Right kidney (tissue), 1 donor: ENCODE measurements at regions not wholly inside any gene's neighbourhood (a gene's known extent, or its start where the extent isn't known, plus 50 kb on each side); places are given as distances from the start of the nearest gene placed in this dataset.
"Not testable (repeated sequence)": the region's sequence is repeated elsewhere in the genome, so short reads cannot be mapped to it uniquely, and the experiment has no call there.

ENCODE experiments used
- DNase-seq: peaks from one replicate; pipeline ENCODE4 v3.0.0-alpha.2; 2016

- no peak for DNase-seq
Measured at GRCh38 chr3:18236726-18237125, 188.4 kb downstream of the SATB1 start.

GRCh38 chr3:18234717-18235335 lies 190.3 kb downstream of the SATB1 start:
- DNase-seq = no peak

GRCh38 chr3:18233987-18234716 lies 191.0 kb downstream of the SATB1 start:
- no peak for DNase-seq

DNA sequence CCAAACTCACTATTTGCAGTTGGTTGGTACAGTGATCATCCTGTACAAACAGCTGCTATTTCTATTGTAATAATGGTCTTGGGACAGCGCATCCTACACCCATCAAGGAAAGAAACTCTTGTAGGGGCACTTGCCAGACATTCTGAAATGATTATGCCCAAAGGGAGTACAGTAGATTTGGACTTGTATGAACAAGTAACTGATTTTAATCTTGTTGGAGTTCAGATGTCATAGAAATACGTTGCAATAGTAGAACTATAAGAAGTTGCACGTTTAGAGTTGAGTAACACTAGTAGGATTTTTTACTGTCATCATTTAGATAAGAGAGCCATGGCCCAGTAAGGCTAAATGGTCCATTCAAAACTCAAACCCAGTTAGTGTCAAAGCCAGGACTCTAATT lies 192.8 kb downstream of the SATB1 start:
- DNase-seq = no peak

GRCh38 chr3:18228060-18228459 lies 197.1 kb downstream of the SATB1 start:
- DNase-seq = no peak

DNA sequence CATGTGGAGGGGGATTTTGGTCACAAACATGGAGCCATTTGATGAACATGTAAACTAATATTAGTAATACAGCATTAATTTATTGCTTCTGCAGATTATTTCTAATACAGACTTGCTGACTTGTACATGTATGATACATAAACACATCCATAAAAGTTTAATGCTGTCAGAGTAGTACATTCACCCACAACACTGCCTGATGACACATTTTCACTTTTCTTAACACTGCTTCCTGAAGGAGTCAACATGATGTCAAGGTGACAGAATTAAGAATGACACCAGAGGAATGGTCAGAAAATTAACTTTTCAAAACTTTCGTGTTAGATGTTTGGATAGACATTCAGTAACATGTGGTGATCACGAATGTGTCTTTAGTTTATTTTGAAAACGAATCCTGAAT lies 199.4 kb downstream of the SATB1 start:
- DNase-seq = no peak

DNA sequence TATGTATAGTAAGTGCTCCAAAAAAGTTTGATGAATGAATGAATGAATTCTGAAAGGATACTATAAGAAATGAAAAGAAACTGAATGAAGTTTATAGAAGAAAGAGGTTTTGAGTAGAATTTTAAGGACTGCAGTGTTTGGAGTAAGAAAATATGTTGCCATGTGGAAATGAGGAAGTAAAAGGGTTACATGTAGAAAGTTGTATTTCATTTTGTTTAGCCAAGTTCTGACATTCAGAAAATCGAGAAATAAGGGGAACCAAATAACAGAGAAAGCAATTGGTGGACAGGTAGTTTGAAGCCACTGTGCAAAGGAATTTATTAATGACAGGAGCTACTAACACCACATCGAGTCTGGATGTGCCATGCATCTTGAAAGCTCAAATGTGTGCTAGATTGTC lies 200.7 kb downstream of the SATB1 start:
- no peak for DNase-seq

- no peak for DNase-seq
Measured at GRCh38 chr3:18223974-18224373, 201.2 kb downstream of the SATB1 start.

DNA sequence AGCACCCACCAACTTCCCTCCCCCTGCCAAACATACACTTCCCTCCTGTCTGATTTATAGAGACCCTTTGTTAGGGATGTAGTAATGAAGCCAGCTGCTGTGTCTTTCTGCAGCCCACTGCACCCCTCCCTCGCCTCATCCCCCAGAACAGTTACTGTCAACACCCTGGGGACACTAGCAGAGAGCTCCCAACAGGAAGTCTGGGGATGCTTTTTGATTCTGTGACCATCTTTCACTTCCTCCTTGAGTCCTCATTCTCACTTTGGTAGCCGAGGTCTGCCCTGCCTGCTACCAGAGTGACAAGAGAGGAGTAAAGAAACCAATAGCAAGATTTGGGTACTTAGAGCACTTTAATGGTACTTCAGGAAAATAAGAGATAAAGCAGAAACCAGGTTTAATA lies 201.6 kb downstream of the SATB1 start:
- DNase-seq = no peak

DNA sequence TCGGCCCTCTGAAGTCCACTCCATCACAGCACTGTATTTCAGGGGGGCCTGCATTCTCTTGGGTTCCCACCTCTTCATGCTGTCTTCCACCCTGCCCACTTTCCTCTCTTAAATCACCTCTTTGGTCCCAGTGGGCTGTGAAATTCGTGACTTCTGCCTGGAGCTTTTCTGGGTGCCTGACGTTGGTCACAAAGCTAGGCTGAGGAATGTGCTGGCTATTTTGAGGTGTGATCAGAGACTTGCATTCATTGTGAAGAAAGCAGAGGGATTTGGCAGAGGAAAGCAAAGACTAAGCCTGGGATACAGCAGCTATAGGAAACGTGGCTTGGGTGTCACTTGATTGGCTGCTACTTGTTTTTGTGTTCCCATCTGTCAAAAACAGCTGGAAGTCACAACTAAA lies 202.5 kb downstream of the SATB1 start:
- no peak for DNase-seq

GRCh38 chr3:18217507-18218174 lies 207.5 kb downstream of the SATB1 start:
- DNase-seq = no peak

GRCh38 chr3:18216996-18217395 lies 208.1 kb downstream of the SATB1 start:
- no peak for DNase-seq

DNA sequence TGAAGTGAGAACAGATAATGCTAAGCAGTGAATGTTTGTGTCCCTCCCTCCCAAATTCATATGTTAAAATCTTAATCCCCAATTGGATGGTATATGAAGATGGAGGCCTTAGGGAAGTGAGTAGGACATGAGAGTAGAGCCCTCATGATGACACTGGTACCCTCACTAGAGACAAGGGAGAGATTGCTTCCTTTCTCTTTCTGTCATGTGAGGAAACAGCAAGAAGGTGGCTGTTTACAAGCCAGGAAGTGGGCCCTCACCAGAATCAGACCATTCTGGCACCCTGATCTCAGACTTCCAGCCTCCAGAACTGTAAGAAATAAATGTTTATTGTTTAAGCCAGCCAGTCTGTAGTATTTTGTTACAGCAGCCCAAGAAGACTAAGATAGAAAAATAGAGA lies 209.5 kb downstream of the SATB1 start:
- DNase-seq = no peak

- no peak for DNase-seq
Measured at GRCh38 chr3:18211116-18211515, 214.0 kb downstream of the SATB1 start.

DNA sequence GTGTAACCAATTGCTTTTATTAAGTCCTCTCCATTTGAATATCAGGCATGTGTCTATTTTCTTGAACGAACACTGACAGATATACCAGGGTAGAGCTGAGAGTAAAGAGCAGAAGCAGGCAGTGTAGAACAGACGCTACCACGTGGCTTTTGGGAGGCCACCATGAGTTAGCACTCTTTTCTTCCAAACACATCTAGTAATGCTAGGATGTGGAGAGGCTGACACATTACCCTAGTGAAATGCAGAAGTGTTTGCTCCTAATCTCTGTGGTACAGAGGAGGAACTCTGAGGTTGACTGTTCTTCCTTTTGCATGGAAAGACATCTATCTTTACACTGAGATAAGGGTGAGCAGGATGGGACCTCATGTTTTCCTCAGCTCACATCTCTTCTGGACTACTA lies 216.3 kb downstream of the SATB1 start:
- DNase-seq = no peak

DNA sequence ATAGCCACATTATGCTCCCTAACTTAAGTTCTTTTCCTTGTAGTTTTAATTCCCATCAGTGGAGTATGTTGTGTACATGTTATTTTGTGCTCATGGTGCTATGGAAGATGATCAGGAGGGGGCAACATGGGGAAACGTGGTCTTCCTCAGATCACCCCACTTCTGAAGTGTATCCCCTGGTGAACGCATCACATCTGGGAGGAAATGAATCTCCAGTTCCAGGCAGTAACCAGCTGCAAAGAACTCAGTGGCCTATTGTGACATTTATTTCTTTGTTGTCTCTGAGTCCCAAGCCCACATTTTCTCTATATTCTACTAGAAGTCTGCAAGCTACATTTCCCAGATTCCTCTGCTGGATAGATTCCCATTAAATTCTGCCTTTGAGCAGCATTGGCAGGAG lies 217.0 kb downstream of the SATB1 start:
- DNase-seq = no peak

DNA sequence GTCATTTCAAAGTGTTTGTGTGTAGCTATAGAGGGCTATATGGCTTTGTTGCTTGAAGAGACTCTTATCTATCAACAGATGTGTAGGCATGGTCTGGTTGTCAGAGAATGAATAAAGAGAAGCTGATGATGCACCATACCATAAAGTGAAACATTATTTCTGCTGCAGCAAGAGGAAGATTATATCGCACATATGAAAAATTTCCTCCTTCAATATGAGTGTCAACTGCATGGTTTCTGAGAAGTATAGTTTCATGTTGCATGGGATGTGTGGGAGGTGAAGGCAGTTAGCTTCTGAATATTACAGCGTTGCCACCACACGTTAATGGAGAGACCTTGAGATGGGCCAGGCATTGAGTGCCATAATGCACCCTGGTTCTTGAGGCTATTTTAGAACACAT lies 217.9 kb downstream of the SATB1 start:
- no peak for DNase-seq

DNA sequence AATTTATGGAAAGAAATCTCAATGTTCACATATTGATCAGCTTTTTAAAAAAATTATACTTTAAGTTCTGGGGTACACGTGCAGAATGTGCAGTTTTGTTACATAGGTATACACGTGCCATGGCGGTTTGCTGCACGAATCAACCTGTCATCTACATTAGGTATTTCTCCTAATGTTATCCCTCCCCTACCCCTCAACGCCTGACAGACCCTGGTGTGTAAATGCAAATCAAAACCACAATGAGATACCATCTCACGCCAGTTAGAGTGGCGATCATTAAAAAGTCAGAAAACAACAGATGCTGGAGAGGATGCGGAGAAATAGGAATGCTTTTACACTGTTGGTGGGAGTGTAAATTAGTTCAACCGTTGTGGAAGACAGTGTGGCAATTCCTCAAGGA lies 219.4 kb downstream of the SATB1 start:
- not testable (repeated sequence) for DNase-seq

DNA sequence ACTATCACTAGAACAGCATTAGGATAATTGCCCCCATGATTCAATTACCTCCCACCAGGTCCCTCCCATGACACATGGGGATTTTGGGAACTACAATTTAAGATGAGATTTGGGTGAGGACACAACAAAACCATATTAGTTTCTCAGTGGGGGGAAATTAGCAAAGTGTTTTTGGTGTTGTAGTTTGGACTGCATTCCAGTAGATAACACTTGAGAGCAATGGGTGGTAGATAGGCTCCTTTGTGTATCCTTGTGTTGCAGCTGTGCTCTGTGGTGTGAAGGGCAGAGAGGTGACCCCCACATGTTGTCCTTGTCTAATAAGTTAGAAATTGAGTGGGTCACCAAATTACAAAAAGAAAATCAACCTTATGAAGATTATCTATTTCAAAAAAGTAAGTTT lies 223.8 kb downstream of the SATB1 start:
- DNase-seq = no peak

- no peak for DNase-seq
Measured at GRCh38 chr3:18199757-18200156, 225.4 kb downstream of the SATB1 start.

GRCh38 chr3:18195836-18196235 lies 229.3 kb downstream of the SATB1 start:
- no peak for DNase-seq

GRCh38 chr3:18194431-18194830 lies 230.7 kb downstream of the SATB1 start:
- no peak for DNase-seq

GRCh38 chr3:18190646-18191045 lies 234.5 kb downstream of the SATB1 start:
- no peak for DNase-seq
